Neural progenitor cell (in vitro differentiated cells): ENCODE measurements at regions not wholly inside any gene's neighbourhood (a gene's known extent, or its start where the extent isn't known, plus 50 kb on each side); places are given as distances from the start of the nearest gene placed in this dataset.

ENCODE experiments used
- DNase-seq: peaks from one replicate; pipeline ENCODE4 v3.0.0-alpha.2; 2016; ENCODE audit warnings: low spot score
- H2AFZ ChIP-seq: fragments of 200-600 bp; sonication (generic); replicated peaks from 2 replicates; pipeline ENCODE4 v1.6.1; 2016; ENCODE audit warnings: antibody characterized with exemption
- H3F3A ChIP-seq: fragments of 200-600 bp; sonication (generic); 2 replicates; pipeline ENCODE4 v1.6.1; 2016; ENCODE audit warnings: antibody characterized with exemption, low read depth
- H3K27ac ChIP-seq: fragments of 200-600 bp; sonication (generic); 2 replicates; pipeline ENCODE4 v1.5.1; 2016; ENCODE audit warnings: mild to moderate bottlenecking
- H3K27me3 ChIP-seq: fragments of 200-600 bp; sonication (generic); 2 replicates; pipeline ENCODE4 v1.6.1; 2016; ENCODE audit warnings: mild to moderate bottlenecking, moderate library complexity
- H3K36me3 ChIP-seq: fragments of 200-600 bp; sonication (generic); 2 replicates; pipeline ENCODE4 v1.5.1; 2016
- H3K4me1 ChIP-seq: fragments of 200-600 bp; sonication (generic); 2 replicates; pipeline ENCODE4 v1.6.1; 2016; ENCODE audit warnings: mixed run types
- H3K4me2 ChIP-seq: fragments of 200-600 bp; sonication (generic); 2 replicates; pipeline ENCODE4 v1.6.1; 2016
- H3K4me3 ChIP-seq: fragments of 200-600 bp; sonication (generic); 2 replicates; pipeline ENCODE4 v1.5.1; 2016
- H3K79me2 ChIP-seq: fragments of 200-600 bp; sonication (generic); 2 replicates; pipeline ENCODE4 v1.6.1; 2016; ENCODE audit warnings: low read depth
- H3K9ac ChIP-seq: fragments of 200-600 bp; sonication (generic); 2 replicates; pipeline ENCODE4 v1.6.1; 2016
- H3K9me3 ChIP-seq: fragments of 200-600 bp; sonication (generic); 2 replicates; pipeline ENCODE4 v1.5.1; 2016; ENCODE audit warnings: low read depth
- H4K20me1 ChIP-seq: fragments of 200-600 bp; sonication (generic); 2 replicates; pipeline ENCODE4 v1.6.1; 2016; ENCODE audit warnings: low read depth
- H3K27ac Mint-ChIP-seq: 3 replicates; pipeline ENCODE4 v1.8.0; 2021; ENCODE audit warnings: mixed read lengths
- H3K27me3 Mint-ChIP-seq: 2 replicates; pipeline ENCODE4 v1.8.0; 2022; ENCODE audit warnings: low read depth, mild to moderate bottlenecking, inconsistent platforms, moderate library complexity, mixed read lengths; ENCODE audit not compliant: insufficient read depth
- H3K36me3 Mint-ChIP-seq: 3 replicates; pipeline ENCODE4 v1.8.0; 2021; ENCODE audit warnings: mixed read lengths
- H3K4me1 Mint-ChIP-seq: 3 replicates; pipeline ENCODE4 v1.8.0; 2021; ENCODE audit warnings: mixed read lengths
- H3K4me3 Mint-ChIP-seq: 3 replicates; pipeline ENCODE4 v1.8.0; 2021; ENCODE audit warnings: mild to moderate bottlenecking, moderate library complexity, mixed read lengths
- H3K9me3 Mint-ChIP-seq: 3 replicates; pipeline ENCODE4 v1.8.0; 2020; ENCODE audit warnings: mixed read lengths
- EZH2 ChIP-seq: fragments of 200-600 bp; sonication (generic); IDR thresholded peaks from 2 replicates; pipeline ENCODE4 v1.6.1; 2017; ENCODE audit warnings: antibody characterized with exemption, mild to moderate bottlenecking, moderate library complexity
- EZH2phosphoT487 ChIP-seq: fragments of 200-600 bp; sonication (generic); IDR thresholded peaks from 2 replicates; pipeline ENCODE4 v1.6.1; 2017; ENCODE audit warnings: antibody characterized with exemption
- TF ChIP-seq, protein P1 (sequence below): fragments of 200-600 bp; sonication (generic); IDR thresholded peaks from 2 replicates; pipeline ENCODE4 v1.5.1; 2017; ENCODE audit warnings: antibody characterized with exemption, mild to moderate bottlenecking

DNA sequence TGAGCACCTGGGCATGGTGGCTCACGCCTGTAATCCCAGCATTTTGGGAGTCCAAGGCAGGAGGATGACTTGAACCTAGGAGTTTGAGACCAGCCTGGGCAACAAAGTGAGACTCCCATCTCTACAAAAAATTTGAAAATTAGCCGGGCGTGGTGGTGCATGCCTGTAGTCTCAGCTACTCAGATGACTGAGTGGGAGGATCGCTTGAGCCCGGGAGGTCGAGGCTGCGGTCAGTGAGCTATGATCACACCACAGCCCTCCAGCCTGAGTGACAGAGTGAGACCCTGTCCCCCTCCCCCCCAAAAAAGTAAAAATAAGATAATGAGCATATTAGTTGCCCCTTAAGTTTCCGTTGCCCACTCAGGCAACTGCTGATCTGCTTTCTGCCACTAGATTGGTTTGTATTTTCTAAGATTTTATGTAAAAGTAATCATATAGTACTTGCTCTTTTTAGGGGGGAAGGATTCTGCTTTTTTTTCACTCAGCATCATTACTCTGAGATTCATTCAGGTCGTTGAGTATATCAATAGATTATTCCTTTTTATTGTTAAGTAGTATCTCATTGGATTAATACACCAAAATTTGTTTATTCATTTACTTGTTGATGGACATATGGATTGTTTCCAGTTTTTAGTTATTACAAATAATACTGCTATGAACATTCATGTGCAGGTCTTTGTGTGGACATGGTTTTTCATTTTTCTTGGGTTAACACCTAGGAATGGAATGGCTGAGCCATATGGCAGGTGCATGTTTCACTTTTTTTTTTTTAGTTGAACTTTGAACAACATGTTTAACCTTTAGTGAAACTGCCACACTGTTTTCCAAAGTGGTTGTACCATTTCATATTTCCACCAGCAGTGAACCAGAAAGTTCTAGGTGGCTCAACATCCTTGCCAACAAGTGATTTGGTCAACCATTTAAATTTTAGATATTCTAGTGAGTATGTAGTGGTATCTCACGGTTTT, 75.0 kb upstream of the SPRED2 start:
- H3K4me3 Mint-ChIP-seq = no peak overlapping the region
- no peak for DNase-seq
- Histone ChIP-seq H3K4me2 (no peak overlapping the region), H3K79me2 (no peaks in the 10 kb centered on the region), H3K9ac (no peak overlapping the region), H3K4me1 (no peaks in the 10 kb centered on the region), H3F3A (no peaks in the 10 kb centered on the region), H3K4me3 (no peak overlapping the region), H3K36me3 (no peaks in the 10 kb centered on the region), H4K20me1 (no peaks in the 10 kb centered on the region), H3K27ac (no peak overlapping the region), H2AFZ (no peak overlapping the region), H3K9me3 (no peaks in the 10 kb centered on the region), H3K27me3 (no peaks in the 10 kb centered on the region)
- TF ChIP-seq, protein P1, sequence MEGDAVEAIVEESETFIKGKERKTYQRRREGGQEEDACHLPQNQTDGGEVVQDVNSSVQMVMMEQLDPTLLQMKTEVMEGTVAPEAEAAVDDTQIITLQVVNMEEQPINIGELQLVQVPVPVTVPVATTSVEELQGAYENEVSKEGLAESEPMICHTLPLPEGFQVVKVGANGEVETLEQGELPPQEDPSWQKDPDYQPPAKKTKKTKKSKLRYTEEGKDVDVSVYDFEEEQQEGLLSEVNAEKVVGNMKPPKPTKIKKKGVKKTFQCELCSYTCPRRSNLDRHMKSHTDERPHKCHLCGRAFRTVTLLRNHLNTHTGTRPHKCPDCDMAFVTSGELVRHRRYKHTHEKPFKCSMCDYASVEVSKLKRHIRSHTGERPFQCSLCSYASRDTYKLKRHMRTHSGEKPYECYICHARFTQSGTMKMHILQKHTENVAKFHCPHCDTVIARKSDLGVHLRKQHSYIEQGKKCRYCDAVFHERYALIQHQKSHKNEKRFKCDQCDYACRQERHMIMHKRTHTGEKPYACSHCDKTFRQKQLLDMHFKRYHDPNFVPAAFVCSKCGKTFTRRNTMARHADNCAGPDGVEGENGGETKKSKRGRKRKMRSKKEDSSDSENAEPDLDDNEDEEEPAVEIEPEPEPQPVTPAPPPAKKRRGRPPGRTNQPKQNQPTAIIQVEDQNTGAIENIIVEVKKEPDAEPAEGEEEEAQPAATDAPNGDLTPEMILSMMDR = no peak
- TF ChIP-seq EZH2phosphoT487 (no peak), EZH2 (no peak)
- peaks cover 3% of the 10 kb centered on the region for H3K27me3 Mint-ChIP-seq
- H3K4me1 Mint-ChIP-seq = peaks cover 3% of the 10 kb centered on the region
- H3K27ac Mint-ChIP-seq = no peak overlapping the region
- no peaks in the 10 kb centered on the region for H3K36me3 Mint-ChIP-seq
- H3K9me3 Mint-ChIP-seq = peaks cover 4% of the 10 kb centered on the region

DNA sequence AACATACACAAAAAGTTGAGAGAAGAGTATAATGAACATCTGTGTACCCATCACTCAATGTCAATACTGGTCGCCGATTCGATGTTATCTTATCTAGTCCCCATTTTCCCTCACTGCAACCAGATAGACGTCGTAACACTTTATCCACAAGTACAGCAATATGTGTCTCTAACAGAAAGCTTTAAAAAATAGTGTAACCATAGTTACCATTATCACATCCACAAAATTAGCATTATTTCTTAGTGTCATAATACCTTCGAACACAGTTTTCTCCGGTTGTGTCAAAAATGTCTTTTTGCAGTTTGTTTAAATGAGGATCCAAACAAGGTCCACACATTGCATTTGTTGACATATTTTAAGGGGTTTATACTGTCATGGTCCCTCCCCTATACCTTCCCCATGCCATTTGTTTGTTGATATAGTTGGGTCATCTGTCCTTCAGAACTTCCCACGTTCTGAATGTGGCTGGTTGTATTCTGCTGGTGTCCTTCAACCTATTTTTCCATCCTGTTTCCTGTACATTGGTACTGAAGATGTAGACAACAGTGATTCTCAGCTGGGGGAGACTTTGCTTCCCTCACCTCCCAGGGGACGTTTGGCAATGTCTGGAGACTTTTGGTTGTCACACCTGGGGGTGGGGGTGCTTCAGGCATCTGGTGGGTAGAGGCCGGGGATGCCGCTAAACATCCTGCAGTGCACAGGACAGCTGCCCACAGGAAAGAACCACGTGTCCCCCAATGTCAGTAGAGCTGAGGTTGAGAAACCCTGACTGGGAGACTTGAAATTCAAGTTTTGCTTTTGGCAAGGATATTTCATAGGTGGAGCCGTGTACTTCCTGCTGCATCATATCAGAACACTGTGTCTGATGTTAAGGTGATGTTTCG, 72.7 kb upstream of the SPRED2 start:
- Histone ChIP-seq H3K9ac (no peak overlapping the region), H3K4me1 (no peaks in the 10 kb centered on the region), H3K27ac (no peak overlapping the region), H3K4me2 (no peak overlapping the region), H3K27me3 (no peaks in the 10 kb centered on the region), H3K36me3 (no peaks in the 10 kb centered on the region), H3F3A (no peaks in the 10 kb centered on the region), H2AFZ (no peak overlapping the region), H3K9me3 (no peaks in the 10 kb centered on the region), H3K4me3 (no peak overlapping the region), H3K79me2 (no peaks in the 10 kb centered on the region), H4K20me1 (no peaks in the 10 kb centered on the region)
- TF ChIP-seq, protein P1 = no peak
- TF ChIP-seq EZH2 = no peak
- no peak for TF ChIP-seq EZH2phosphoT487
- Mint-ChIP-seq H3K9me3 (no peaks in the 10 kb centered on the region), H3K36me3 (no peaks in the 10 kb centered on the region), H3K27me3 (peaks cover 3% of the 10 kb centered on the region), H3K4me3 (no peak overlapping the region), H3K27ac (no peak overlapping the region), H3K4me1 (peaks cover 3% of the 10 kb centered on the region)
- DNase-seq = no peak

DNA sequence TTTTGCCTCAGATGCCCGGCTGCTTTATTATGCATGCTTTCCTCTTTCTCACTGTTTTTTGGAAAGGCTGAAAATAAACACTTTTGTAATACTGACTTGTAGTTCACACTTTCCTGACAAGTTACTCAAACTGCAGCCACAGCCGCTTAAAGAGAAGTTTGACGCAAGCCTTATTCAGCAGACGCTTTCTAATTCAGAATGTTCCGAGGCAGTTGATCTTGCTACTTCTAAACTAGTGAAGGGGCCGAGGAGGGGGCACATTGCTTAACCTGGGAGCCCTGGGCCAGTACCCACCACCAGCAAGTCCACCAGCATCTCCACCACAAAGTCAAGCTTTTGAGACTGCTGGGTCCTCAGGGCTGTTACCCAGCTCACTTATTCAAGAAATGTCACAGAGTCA, 71.8 kb upstream of the SPRED2 start:
- Histone ChIP-seq H4K20me1 (no peaks in the 10 kb centered on the region), H3K9ac (no peak overlapping the region), H3K79me2 (no peaks in the 10 kb centered on the region), H3K36me3 (no peaks in the 10 kb centered on the region), H3K4me2 (no peak overlapping the region), H3K4me1 (no peaks in the 10 kb centered on the region), H3K4me3 (no peak overlapping the region), H3K27ac (no peak overlapping the region), H2AFZ (no peak overlapping the region), H3F3A (no peaks in the 10 kb centered on the region), H3K9me3 (no peaks in the 10 kb centered on the region), H3K27me3 (no peaks in the 10 kb centered on the region)
- no peaks in the 10 kb centered on the region for H3K9me3 Mint-ChIP-seq
- peaks cover 3% of the 10 kb centered on the region for H3K27me3 Mint-ChIP-seq
- no peak overlapping the region for H3K27ac Mint-ChIP-seq
- no peak for DNase-seq
- H3K4me3 Mint-ChIP-seq = no peak overlapping the region
- TF ChIP-seq EZH2 (no peak), EZH2phosphoT487 (no peak)
- TF ChIP-seq, protein P1 = no peak
- H3K36me3 Mint-ChIP-seq = no peaks in the 10 kb centered on the region
- H3K4me1 Mint-ChIP-seq = peaks cover 3% of the 10 kb centered on the region
